Peyer's patch (tissue), 4 donors: ENCODE measurements at regions not wholly inside any gene's neighbourhood (a gene's known extent, or its start where the extent isn't known, plus 50 kb on each side); places are given as distances from the start of the nearest gene placed in this dataset.

Source experiments
- POLR2A ChIP-seq, 2 donors: fragments of 450-650 bp; IDR thresholded peaks; one replicate each; pipeline ENCODE4 v1.5.1; 2017; ENCODE audit warnings: antibody characterized with exemption in 2 of 2, mild to moderate bottlenecking in 2 of 2, moderate library complexity in 2 of 2
- TF ChIP-seq, protein P1 (sequence below), 6 experiments: fragments of 450-650 bp in 4 of 6; fragments of 200-600 bp in 2 of 6; sonication (generic) in 1 of 6; IDR thresholded peaks; one replicate each; pipeline ENCODE4 v1.5.1; 2017 to 2019; ENCODE audit warnings: antibody characterized with exemption in 6 of 6, mild to moderate bottlenecking in 3 of 6, moderate library complexity in 1 of 6

DNA sequence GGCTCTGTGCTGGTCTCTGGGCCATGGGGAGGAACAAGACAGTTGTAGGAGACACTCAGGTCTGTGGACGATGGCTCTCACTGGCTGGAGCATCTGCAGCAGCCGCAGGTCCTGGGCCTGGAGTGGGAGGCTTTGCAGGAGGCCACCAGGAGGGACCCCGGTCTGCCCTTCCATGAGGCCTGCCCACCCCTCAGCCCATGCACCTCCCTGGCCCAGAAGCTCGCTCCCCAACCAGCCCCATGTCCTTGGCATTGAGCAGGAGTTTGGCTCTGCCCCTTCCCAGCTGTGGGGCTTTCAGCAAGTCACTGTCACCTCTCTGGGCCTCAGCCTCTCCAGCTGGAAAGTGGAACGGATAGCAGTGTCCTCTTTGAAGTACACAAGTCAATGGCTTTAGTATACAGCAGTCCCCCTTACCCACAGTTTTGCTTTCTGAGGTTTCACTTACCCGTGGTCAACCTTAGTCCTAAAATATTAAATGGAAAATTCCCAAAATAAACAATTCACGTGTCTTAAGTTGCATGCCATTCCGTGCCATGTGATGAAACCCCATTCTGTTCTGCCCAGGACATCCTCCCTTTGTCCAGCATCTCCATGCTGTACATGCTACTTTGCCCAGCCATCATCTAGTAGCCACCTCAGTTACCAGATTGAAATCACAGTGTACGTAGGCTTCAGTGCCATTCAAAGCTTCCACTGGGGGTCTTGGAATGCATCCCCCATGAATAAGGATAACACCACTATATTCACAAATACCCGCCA lies 104.0 kb downstream of the CPZ start:
- TF ChIP-seq, protein P1, sequence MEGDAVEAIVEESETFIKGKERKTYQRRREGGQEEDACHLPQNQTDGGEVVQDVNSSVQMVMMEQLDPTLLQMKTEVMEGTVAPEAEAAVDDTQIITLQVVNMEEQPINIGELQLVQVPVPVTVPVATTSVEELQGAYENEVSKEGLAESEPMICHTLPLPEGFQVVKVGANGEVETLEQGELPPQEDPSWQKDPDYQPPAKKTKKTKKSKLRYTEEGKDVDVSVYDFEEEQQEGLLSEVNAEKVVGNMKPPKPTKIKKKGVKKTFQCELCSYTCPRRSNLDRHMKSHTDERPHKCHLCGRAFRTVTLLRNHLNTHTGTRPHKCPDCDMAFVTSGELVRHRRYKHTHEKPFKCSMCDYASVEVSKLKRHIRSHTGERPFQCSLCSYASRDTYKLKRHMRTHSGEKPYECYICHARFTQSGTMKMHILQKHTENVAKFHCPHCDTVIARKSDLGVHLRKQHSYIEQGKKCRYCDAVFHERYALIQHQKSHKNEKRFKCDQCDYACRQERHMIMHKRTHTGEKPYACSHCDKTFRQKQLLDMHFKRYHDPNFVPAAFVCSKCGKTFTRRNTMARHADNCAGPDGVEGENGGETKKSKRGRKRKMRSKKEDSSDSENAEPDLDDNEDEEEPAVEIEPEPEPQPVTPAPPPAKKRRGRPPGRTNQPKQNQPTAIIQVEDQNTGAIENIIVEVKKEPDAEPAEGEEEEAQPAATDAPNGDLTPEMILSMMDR (IDR thresholded peaks at IDR 0.05), result no peak
- no peak for TF ChIP-seq POLR2A (IDR thresholded peaks at IDR 0.05)
